ENCODE measurements at regions not wholly inside any gene's neighbourhood (a gene's known extent, or its start where the extent isn't known, plus 50 kb on each side); places are given as distances from the start of the nearest gene placed in this dataset.

DNA sequence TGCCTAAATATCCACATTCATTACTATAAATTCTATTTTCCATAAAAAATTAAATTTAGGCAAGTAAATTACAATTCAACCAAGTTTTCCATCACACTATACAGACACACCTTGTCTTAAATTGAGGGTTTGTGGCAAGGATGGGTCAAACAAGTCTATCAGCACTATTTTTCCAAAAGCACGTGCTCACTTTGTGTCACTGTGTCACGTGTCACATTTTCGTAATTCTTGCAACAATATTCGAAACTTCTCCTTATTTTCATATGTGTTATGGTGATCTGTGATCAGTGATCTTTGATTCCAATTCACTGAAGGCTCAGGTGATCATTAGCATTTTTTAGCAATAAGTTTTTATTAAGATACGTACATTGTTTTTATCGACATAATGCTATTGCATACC is 323.3 kb upstream of the CNTN4 start:
- TF ChIP-seq CTCF (conservative IDR thresholded peaks at IDR 0.05; ENCODE audit: low read length) (no peak), EZH2phosphoT487 (IDR thresholded peaks at IDR 0.05; ENCODE audit: borderline replicate concordance) (no peak)

Data from Loucy (cell line).